Fibroblast of the aortic adventitia (primary cell): ENCODE measurements at regions not wholly inside any gene's neighbourhood (a gene's known extent, or its start where the extent isn't known, plus 50 kb on each side); places are given as distances from the start of the nearest gene placed in this dataset.
"Not testable (repeated sequence)": the region's sequence is repeated elsewhere in the genome, so short reads cannot be mapped to it uniquely, and the experiment has no call there.

Experiments used
- DNase-seq: peaks from one replicate; pipeline ENCODE4 v3.0.0-alpha.2; 2010; ENCODE audit warnings: low read depth
- H3K4me3 ChIP-seq: 2 replicates; pipeline ENCODE4 v1.5.1; 2011; ENCODE audit warnings: low read depth, mild to moderate bottlenecking, control low read depth, low read length, moderate library complexity
- TF ChIP-seq, protein P1 (sequence below): IDR thresholded peaks from 2 replicates; pipeline ENCODE4 v1.5.1; 2011; ENCODE audit warnings: mild to moderate bottlenecking, low read length, control low read depth, inconsistent platforms; ENCODE audit not compliant: insufficient read depth

DNA sequence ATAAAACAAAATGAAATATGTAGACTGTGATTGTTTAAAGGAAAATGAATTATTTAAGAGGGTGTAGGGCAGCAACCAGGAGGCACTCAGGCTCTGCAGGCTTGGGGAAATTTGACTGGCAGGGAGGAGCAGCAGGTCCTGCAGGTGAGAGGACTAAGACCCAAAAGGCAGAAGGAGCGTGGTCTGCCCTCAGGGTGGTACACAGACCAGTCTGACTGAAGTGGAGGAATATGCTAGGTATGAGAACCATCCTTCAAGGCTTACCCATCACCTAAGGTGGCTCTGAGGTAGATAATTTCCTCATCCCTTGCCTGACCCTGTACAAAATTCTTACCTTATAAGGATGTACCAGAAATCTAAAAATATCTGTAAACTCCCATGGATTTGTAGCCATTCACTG lies 261.3 kb upstream of the RASGEF1B start:
- TF ChIP-seq, protein P1, sequence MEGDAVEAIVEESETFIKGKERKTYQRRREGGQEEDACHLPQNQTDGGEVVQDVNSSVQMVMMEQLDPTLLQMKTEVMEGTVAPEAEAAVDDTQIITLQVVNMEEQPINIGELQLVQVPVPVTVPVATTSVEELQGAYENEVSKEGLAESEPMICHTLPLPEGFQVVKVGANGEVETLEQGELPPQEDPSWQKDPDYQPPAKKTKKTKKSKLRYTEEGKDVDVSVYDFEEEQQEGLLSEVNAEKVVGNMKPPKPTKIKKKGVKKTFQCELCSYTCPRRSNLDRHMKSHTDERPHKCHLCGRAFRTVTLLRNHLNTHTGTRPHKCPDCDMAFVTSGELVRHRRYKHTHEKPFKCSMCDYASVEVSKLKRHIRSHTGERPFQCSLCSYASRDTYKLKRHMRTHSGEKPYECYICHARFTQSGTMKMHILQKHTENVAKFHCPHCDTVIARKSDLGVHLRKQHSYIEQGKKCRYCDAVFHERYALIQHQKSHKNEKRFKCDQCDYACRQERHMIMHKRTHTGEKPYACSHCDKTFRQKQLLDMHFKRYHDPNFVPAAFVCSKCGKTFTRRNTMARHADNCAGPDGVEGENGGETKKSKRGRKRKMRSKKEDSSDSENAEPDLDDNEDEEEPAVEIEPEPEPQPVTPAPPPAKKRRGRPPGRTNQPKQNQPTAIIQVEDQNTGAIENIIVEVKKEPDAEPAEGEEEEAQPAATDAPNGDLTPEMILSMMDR, result no peak
- no peak for DNase-seq
- H3K4me3 ChIP-seq, result no peak overlapping the region

DNA sequence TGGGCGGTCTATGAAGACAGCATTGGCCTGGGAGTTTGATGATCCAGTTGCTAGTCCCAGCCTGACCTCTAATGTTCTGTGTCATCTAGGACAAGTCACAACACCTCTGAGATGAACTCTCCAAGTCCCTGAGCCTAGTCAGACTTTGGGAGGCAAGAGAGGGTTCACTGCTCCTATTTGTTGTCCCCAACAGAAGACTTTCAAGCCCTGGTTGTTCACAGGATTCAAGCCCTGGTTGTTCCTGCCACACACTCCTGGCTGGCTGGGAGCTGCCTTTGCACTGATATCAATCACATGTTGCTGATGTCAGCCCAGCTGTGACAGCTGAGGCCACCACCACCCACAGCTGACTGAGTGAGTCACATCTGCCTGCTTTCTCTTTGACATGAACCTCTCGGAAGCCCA lies 253.2 kb upstream of the RASGEF1B start:
- TF ChIP-seq, protein P1, result no peak
- H3K4me3 ChIP-seq, result no peak overlapping the region
- no peak for DNase-seq

DNA sequence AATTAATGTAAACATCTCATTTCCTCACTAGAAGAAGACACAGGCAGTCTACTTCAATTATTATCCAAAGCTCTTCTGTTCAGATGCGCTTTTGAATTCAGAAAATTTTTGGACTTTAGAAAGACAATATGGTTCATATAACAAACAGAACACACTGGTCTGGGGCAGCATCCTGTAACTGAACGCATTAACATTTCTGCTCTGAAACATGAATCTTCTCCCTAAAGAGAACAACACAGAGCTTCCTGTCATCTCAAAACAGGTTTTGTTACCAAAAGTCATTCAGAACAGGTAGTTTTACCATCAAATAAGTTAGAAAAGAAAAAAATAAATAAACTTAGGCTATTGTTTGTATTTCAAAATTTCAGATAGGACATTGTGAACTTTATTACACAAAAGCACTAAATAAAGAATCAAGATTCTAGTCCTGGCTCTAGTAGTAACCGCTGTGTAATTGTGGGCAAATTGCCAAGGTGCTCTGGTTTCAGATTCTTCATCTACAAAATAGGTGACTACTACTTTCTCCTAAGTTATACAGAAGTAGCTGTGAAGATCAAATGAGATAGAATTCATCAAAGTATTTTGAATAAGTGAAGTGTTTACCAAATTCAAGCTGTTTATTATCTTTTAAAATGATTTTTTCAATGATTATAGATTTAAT lies 252.3 kb upstream of the RASGEF1B start:
- TF ChIP-seq, protein P1, result no peak
- peak; percentile 5 for DNase-seq

GRCh38 chr4:81723019-81723884 lies 251.5 kb upstream of the RASGEF1B start:
- TF ChIP-seq, protein P1, result no peak
- DNase-seq, result no peak
- no peak overlapping the region for H3K4me3 ChIP-seq

More for the DNA sequence above, 252.3 kb upstream of the RASGEF1B start:
- H3K4me3 ChIP-seq, result no peak overlapping the region

DNA sequence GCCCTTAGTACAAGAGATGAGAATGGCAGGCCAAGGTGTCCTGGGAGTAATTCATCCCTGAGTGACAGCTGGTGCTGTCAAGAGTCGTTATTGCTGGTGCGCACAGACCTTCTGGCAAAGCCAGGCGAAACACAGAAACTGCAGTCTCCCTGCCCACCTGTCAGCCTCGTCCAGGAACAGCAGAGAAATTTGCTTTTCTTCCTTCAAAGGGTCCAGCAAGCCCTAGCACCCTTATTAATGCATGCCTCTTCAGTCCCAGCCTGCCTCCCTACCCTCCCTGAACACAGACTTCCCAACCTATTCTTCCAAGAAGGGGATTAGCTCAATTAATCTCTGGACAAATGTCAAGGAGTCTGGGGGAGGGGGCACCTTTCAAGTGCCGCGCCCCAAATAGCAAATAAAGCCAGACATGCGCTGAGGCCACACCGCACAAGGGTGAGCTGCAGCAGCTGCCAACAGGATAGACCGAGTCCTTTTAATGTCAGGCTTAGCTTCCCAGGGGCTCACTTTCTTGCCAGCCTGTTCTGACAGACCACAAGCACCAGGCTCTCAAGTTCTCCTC lies 250.7 kb upstream of the RASGEF1B start:
- TF ChIP-seq, protein P1, result no peak
- H3K4me3 ChIP-seq, result no peak overlapping the region

DNA sequence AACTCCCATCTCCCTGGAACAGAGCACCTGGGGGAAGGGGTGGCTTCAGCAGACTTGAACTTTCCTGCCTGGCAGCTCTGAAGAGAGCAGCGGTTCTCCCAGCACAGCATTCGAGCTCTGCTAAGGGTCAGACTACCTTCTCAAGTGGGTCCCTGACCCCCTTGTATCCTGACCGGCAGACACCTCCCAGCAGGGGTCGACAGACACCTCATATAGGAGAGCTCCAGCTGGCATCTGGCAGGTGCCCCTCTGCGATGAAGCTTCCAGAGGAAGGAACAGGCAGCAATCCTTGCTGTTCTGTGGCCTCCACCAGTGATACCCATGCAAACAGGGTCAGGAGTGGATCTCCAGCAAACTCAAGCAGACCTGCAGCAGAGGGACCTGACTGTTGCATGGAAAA lies 244.1 kb upstream of the RASGEF1B start:
- TF ChIP-seq, protein P1, result no peak
- no peak overlapping the region for H3K4me3 ChIP-seq
- no peak for DNase-seq

More for the DNA sequence above, 250.7 kb upstream of the RASGEF1B start:
- no peak for DNase-seq

DNA sequence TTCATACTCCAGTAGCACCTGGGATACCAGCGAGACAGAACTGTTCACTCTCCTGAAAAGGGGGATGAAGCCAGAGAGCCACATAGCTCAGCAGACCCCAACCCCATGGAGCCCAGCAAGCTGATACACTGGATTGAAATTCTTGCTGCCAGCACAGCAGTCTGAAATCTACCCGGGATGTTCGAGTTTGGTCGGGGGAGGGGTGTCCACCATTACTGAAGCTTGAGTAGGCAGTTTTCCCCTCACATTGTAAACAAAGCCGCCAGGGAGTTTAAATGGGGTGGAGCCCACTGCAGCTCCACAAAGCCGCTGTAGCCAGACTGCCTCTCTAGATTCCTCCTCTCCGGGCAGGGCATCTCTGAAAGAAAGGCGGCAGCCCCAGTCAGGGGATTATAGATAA lies 243.7 kb upstream of the RASGEF1B start:
- DNase-seq, H3K4me3 ChIP-seq: not testable (repeated sequence)
